ENCODE measurements at regions not wholly inside any gene's neighbourhood (a gene's known extent, or its start where the extent isn't known, plus 50 kb on each side); places are given as distances from the start of the nearest gene placed in this dataset.
"Not testable (repeated sequence)": the region's sequence is repeated elsewhere in the genome, so short reads cannot be mapped to it uniquely, and the experiment has no call there.

GRCh38 chrX:131696989-131697388 lies 153.1 kb downstream of the OR13H1 start:
- DNase-seq (ENCODE audit: low read depth in 2 of 2, low spot score in 1 of 2): not testable (repeated sequence)

DNA sequence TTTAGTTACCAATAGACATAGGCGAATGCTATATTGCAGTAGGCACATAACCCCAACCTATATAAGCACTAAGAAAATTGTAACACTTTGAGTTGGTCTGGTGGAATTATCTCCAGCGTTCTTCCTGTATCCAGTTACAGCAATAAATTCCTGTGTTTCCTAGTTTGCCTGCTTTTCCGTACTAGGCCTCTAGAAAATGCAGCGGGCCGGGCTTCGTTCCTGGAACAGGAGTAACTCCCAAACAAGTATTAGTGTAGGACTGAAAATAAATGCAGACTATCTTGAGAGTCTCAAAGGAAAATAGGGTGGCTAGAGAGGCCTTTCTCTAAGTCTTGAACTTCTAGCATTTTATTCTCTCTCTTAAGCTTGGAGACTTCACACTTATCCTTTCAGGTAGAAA lies 159.8 kb downstream of the OR13H1 start:
- no peak for DNase-seq (ENCODE audit: low read depth in 2 of 2, low spot score in 1 of 2)

GRCh38 chrX:131704136-131704695 lies 160.3 kb downstream of the OR13H1 start:
- peak in 1 of 2 donors; percentile 80 for DNase-seq (ENCODE audit: low read depth in 2 of 2, low spot score in 1 of 2)

- no peak for DNase-seq (ENCODE audit: low read depth in 2 of 2, low spot score in 1 of 2)
Observed at GRCh38 chrX:131709553-131709952, 165.7 kb downstream of the OR13H1 start.

- DNase-seq (ENCODE audit: low read depth in 2 of 2, low spot score in 1 of 2): no peak
Observed at GRCh38 chrX:131711478-131711867, 167.6 kb downstream of the OR13H1 start.

- no peak for DNase-seq (ENCODE audit: low read depth in 2 of 2, low spot score in 1 of 2)
Observed at GRCh38 chrX:131723646-131724045, 179.8 kb downstream of the OR13H1 start.

GRCh38 chrX:131724292-131724691 lies 180.4 kb downstream of the OR13H1 start:
- no peak for DNase-seq (ENCODE audit: low read depth in 2 of 2, low spot score in 1 of 2)

GRCh38 chrX:131725001-131725654 lies 181.3 kb downstream of the OR13H1 start:
- no peak for DNase-seq (ENCODE audit: low read depth in 2 of 2, low spot score in 1 of 2)

DNA sequence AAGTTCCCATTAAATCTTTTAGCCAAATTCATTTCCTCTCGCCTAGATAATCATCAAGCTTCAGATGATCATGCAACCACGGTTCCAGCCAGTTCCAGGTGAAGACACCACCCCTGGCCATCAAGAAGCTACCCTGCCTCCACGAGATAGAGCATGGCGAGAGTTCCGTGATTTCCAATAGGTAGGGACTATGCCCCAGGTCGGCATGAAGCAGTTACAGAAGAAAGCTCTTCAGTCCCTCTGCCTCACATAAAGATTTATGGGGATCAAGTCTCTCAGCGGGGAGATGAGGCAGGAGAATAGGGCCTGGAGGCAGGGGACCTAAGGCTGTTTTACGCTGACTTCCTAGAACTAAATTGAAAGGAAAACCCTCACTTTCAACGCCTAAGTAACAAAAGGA lies 183.9 kb downstream of the OR13H1 start:
- no peak for DNase-seq (ENCODE audit: low read depth in 2 of 2, low spot score in 1 of 2)

GRCh38 chrX:131728295-131729145 lies 184.6 kb downstream of the OR13H1 start:
- DNase-seq (ENCODE audit: low read depth in 2 of 2, low spot score in 1 of 2): no peak

DNA sequence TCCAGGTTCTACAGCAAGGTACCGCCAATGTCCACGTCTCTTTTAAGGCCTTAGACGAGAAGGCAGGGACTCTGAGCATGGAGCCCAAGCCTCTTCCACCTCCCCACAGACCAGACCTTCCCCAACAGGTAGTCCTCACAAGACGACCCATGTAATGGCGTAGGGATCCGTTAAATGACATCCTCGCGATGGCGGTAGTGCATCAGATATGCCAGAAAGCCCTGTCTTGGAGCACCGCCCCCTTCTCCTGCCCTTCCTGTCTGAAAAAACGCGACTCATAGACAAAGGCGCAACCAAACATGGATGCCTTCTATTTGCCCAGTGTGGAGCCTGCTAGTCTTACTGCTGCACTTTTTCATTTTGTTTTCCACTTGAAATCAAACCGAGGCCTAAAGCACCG lies 185.4 kb downstream of the OR13H1 start:
- DNase-seq (ENCODE audit: low read depth in 2 of 2, low spot score in 1 of 2): no peak

- no peak for DNase-seq (ENCODE audit: low read depth in 2 of 2, low spot score in 1 of 2)
Observed at GRCh38 chrX:131734621-131735020, 190.7 kb downstream of the OR13H1 start.

DNA sequence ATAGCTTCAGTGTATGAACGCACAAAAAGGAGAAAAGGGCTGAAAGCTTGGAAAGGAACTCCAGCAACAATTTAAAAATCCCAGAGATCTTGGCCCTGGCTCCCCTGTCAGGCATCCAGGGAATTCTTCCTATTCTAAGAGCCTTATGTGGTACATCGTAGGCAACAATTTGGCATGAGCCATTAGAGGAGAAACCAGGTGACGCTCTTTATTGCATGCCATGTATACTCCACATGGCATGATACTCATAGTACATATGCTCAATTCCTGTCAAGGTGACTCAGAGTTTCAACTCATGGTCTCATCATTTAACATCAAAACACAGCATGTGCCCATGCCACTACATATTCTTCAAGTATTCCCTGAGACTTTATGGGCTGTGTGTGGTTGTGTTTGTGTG lies 191.3 kb downstream of the OR13H1 start:
- no peak for DNase-seq (ENCODE audit: low read depth in 2 of 2, low spot score in 1 of 2)

- DNase-seq (ENCODE audit: low read depth in 2 of 2, low spot score in 1 of 2): no peak
Observed at GRCh38 chrX:131739823-131740222, 195.9 kb downstream of the OR13H1 start.

- DNase-seq (ENCODE audit: low read depth in 2 of 2, low spot score in 1 of 2): no peak
Observed at GRCh38 chrX:131741103-131741581, 197.3 kb downstream of the OR13H1 start.

DNA sequence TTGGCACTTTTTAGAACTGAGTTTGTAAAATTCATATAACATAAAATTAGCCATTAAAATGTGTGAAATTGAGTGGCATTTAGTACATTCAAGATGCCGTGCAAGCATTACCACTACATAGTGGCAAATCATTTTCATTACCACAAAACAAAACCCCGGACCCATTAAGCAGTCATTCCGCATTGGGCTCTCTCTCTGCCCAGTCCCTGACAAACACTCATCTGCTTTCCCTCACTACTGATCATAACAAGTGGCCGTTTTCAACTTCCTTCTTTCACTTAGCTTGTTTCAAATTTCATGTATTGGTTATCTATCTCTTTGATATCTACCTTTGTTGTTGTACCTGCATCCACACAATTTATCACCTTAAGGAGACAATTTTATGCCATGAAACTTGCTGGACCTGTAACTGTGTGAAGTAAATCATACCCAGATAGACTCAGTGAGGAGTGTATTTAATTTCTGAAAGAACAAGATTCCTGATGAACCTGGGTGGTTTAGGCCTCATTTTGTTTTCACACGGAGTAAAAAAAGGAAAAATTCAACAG lies 202.1 kb downstream of the OR13H1 start:
- no peak for DNase-seq (ENCODE audit: low read depth in 2 of 2, low spot score in 1 of 2)

DNA sequence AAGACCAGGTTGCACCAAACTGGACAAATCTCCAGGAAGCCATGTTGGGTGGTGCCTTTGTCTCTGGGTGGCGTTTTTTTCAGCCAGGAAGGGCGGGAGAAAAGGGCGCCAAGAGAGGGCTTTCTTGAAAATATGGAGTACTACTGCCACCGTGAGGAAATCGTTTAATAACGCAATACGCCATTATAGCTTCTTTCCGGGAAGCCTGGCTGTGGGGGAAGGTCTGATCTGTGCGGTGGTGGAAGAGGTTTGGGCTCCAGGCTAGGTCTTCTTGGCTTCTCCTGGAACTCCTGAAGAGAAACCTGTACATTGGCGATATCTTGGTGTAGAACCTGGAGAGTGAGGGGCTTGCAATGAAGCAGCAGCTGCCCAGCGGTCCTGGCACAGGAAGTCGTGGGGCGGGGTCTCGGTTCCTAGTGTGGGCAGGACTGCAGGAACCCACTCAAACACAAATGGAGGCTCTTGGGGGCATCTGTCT lies 202.7 kb downstream of the OR13H1 start:
- no peak for DNase-seq (ENCODE audit: low read depth in 2 of 2, low spot score in 1 of 2)

GRCh38 chrX:131747173-131747572 lies 203.3 kb downstream of the OR13H1 start:
- DNase-seq (ENCODE audit: low read depth in 2 of 2, low spot score in 1 of 2): no peak

DNA sequence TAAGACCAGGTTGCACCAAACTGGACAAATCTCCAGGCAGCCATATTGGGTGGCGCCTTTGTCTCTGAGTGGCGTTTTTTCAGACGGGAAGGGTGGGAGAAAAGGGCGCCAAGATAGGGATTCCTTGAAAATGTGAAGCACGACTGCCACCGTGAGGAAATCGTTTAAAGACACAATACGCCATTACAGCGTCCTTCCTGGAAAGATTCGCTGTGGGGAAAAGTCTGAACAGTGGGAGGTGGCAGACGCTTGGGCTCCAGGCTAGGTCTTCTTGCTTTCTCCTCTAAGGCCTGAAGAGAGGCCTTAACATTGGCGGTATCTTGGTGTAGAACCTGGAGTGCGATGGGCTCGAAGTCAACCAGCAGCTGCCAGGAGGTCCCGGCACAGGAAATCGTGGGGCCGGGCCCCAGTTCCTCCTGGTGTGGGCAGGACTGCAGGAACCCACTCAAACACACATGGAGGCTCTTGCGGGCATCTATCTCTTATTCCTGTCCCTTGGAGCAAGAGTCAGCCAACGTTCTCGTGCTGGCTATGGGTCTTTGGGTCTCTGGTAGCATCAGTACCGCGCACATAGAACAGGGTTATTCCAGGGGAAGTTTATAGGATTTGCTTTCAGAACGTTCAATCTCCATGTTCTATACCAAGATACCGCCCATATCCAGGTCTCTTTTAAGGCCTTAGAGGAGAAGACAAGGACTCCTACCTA lies 208.8 kb downstream of the OR13H1 start:
- DNase-seq (ENCODE audit: low read depth in 2 of 2, low spot score in 1 of 2): no peak

DNA sequence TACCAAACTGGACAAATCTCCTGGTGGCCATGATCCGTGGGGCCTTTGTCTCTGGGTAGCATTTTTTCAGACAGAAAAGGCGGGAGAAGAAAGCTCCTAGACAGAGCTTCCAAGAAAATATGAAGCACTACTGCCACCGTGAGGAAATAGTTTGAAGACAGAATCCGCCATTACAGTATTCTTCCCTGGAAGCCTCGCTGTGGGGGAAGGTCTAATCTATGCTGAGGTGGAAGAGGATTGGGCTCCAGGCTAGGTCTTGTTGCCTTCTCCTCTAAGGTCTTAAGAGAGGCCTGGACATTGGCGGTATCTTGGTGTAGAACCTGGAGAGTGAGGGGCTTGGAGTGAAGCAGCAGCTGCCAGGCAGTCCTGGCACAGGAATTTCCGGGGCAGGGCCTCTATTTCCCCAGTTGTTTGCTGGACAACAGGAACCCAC lies 218.9 kb downstream of the OR13H1 start:
- no peak for DNase-seq (ENCODE audit: low read depth in 2 of 2, low spot score in 1 of 2)

DNA sequence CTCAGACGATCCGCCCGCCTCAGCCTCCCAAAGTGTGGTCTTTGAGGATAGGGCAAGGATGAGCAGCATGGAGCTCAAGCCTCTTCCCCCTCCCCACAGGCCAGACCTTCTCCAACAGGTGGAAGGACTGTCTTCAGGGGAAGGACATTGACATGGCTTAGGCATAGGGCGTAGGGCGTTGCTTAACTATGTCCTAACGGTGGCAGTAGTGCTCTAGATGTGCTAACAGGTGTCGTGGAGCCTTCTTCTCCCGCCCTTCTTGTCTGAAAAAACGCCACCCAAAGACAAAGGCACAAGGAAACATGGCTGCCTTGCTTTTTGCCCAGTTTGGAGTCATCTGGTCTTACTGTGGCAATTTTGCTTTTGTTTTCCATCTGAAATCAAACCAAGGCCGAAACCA lies 219.8 kb downstream of the OR13H1 start:
- peak in 1 of 2 donors; percentile 54 for DNase-seq (ENCODE audit: low read depth in 2 of 2, low spot score in 1 of 2)

All from stimulated activated CD8-positive, alpha-beta memory T cell treated with anti-CD3 and anti-CD28 coated beads, Interleukin-4, amount 100 ng/mL, for 1 hour (primary cell).